ENCODE measurements at regions not wholly inside any gene's neighbourhood (a gene's known extent, or its start where the extent isn't known, plus 50 kb on each side); places are given as distances from the start of the nearest gene placed in this dataset.

GRCh38 chr5:120231563-120231962, 232.5 kb upstream of the PRR16 start:
- no peak for DNase-seq (ENCODE audit: low read depth, low spot score)
- Mint-ChIP-seq H3K4me1 (no peaks in the 10 kb centered on the region), H3K27me3 (ENCODE audit: low read depth) (no peaks in the 10 kb centered on the region), H3K36me3 (ENCODE audit: low read depth) (no peaks in the 10 kb centered on the region), H3K27ac (ENCODE audit: unreplicated experiment) (no peak overlapping the region), H3K4me3 (no peak overlapping the region), H3K9me3 (peaks cover 6% of the 10 kb centered on the region)
- no peak for TF ChIP-seq CTCF (conservative IDR thresholded peaks at IDR 0.05)

- H3K4me1 Mint-ChIP-seq, result no peaks in the 10 kb centered on the region
- H3K27ac Mint-ChIP-seq (ENCODE audit: unreplicated experiment), result no peak overlapping the region
- no peak for TF ChIP-seq CTCF (conservative IDR thresholded peaks at IDR 0.05)
- H3K27me3 Mint-ChIP-seq (ENCODE audit: low read depth), result no peaks in the 10 kb centered on the region
- peaks cover 6% of the 10 kb centered on the region for H3K9me3 Mint-ChIP-seq
- DNase-seq (ENCODE audit: low read depth, low spot score), result no peak
- H3K4me3 Mint-ChIP-seq, result no peak overlapping the region
- H3K36me3 Mint-ChIP-seq (ENCODE audit: low read depth), result no peaks in the 10 kb centered on the region
Observed at GRCh38 chr5:120236360-120236759, 227.7 kb upstream of the PRR16 start.

- no peak for DNase-seq (ENCODE audit: low read depth, low spot score)
- no peaks in the 10 kb centered on the region for H3K36me3 Mint-ChIP-seq (ENCODE audit: low read depth)
- peaks cover 2% of the 10 kb centered on the region for H3K9me3 Mint-ChIP-seq
- H3K27ac Mint-ChIP-seq (ENCODE audit: unreplicated experiment), result no peak overlapping the region
- H3K4me1 Mint-ChIP-seq, result no peaks in the 10 kb centered on the region
- no peak for TF ChIP-seq CTCF (conservative IDR thresholded peaks at IDR 0.05)
- no peak overlapping the region for H3K4me3 Mint-ChIP-seq
- H3K27me3 Mint-ChIP-seq (ENCODE audit: low read depth), result no peaks in the 10 kb centered on the region
Observed at GRCh38 chr5:120239086-120239485, 225.0 kb upstream of the PRR16 start.

GRCh38 chr5:120240706-120241105, 223.4 kb upstream of the PRR16 start:
- H3K4me1 Mint-ChIP-seq, result no peaks in the 10 kb centered on the region
- no peak for TF ChIP-seq CTCF (conservative IDR thresholded peaks at IDR 0.05)
- DNase-seq (ENCODE audit: low read depth, low spot score), result no peak
- H3K27ac Mint-ChIP-seq (ENCODE audit: unreplicated experiment), result no peak overlapping the region
- H3K4me3 Mint-ChIP-seq, result no peak overlapping the region
- H3K27me3 Mint-ChIP-seq (ENCODE audit: low read depth), result no peaks in the 10 kb centered on the region
- H3K9me3 Mint-ChIP-seq, result no peaks in the 10 kb centered on the region
- no peaks in the 10 kb centered on the region for H3K36me3 Mint-ChIP-seq (ENCODE audit: low read depth)

GRCh38 chr5:120241400-120241799, 222.7 kb upstream of the PRR16 start:
- Mint-ChIP-seq H3K27me3 (ENCODE audit: low read depth) (no peaks in the 10 kb centered on the region), H3K36me3 (ENCODE audit: low read depth) (no peaks in the 10 kb centered on the region), H3K27ac (ENCODE audit: unreplicated experiment) (no peak overlapping the region), H3K4me3 (no peak overlapping the region), H3K4me1 (no peaks in the 10 kb centered on the region), H3K9me3 (no peaks in the 10 kb centered on the region)
- TF ChIP-seq CTCF (conservative IDR thresholded peaks at IDR 0.05), result no peak
- no peak for DNase-seq (ENCODE audit: low read depth, low spot score)

- Mint-ChIP-seq H3K36me3 (ENCODE audit: low read depth) (no peaks in the 10 kb centered on the region), H3K9me3 (no peaks in the 10 kb centered on the region), H3K27me3 (ENCODE audit: low read depth) (no peaks in the 10 kb centered on the region), H3K27ac (ENCODE audit: unreplicated experiment) (no peak overlapping the region), H3K4me3 (no peak overlapping the region), H3K4me1 (peaks cover 4% of the 10 kb centered on the region)
- TF ChIP-seq CTCF (conservative IDR thresholded peaks at IDR 0.05), result no peak
- DNase-seq (ENCODE audit: low read depth, low spot score), result no peak
Observed at GRCh38 chr5:120251898-120252297, 212.2 kb upstream of the PRR16 start.
